ENCODE measurements at regions not wholly inside any gene's neighbourhood (a gene's known extent, or its start where the extent isn't known, plus 50 kb on each side); places are given as distances from the start of the nearest gene placed in this dataset.

- TF ChIP-seq, protein P1, sequence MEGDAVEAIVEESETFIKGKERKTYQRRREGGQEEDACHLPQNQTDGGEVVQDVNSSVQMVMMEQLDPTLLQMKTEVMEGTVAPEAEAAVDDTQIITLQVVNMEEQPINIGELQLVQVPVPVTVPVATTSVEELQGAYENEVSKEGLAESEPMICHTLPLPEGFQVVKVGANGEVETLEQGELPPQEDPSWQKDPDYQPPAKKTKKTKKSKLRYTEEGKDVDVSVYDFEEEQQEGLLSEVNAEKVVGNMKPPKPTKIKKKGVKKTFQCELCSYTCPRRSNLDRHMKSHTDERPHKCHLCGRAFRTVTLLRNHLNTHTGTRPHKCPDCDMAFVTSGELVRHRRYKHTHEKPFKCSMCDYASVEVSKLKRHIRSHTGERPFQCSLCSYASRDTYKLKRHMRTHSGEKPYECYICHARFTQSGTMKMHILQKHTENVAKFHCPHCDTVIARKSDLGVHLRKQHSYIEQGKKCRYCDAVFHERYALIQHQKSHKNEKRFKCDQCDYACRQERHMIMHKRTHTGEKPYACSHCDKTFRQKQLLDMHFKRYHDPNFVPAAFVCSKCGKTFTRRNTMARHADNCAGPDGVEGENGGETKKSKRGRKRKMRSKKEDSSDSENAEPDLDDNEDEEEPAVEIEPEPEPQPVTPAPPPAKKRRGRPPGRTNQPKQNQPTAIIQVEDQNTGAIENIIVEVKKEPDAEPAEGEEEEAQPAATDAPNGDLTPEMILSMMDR (IDR thresholded peaks at IDR 0.05), result no peak
- TF ChIP-seq POLR2A (IDR thresholded peaks at IDR 0.05), result no peak
Measured at GRCh38 chr12:67096533-67097318, 172.4 kb upstream of the CAND1 start.
